Mucosa of rectum (tissue), 2 donors: ENCODE measurements at regions not wholly inside any gene's neighbourhood (a gene's known extent, or its start where the extent isn't known, plus 50 kb on each side); places are given as distances from the start of the nearest gene placed in this dataset.

ENCODE experiments used
- H3K27ac ChIP-seq, 2 donors: one replicate each; pipeline ENCODE4 v1.7.0; 2013; ENCODE audit warnings: inconsistent platforms in 2 of 2, low read depth in 2 of 2, low read length in 2 of 2
- H3K27me3 ChIP-seq, 2 donors: one replicate each; pipeline ENCODE4 v1.7.0; 2013; ENCODE audit warnings: low read length in 2 of 2; ENCODE audit not compliant: control insufficient read depth in 2 of 2, insufficient read depth in 2 of 2
- H3K36me3 ChIP-seq, 2 donors: one replicate each; pipeline ENCODE4 v1.7.0; 2013; ENCODE audit warnings: low read length in 2 of 2; ENCODE audit not compliant: control insufficient read depth in 2 of 2, insufficient read depth in 2 of 2
- H3K4me1 ChIP-seq, 2 donors: one replicate each; pipeline ENCODE4 v1.7.0; 2013; ENCODE audit warnings: low read length in 2 of 2, mild to moderate bottlenecking in 1 of 2; ENCODE audit not compliant: control insufficient read depth in 2 of 2, insufficient read depth in 2 of 2
- H3K4me3 ChIP-seq, 2 donors: one replicate each; pipeline ENCODE4 v1.7.0; 2013; ENCODE audit warnings: low read length in 2 of 2
- H3K9ac ChIP-seq, 2 donors: one replicate each; pipeline ENCODE4 v1.7.0; 2013; ENCODE audit warnings: low read length in 2 of 2, low read depth in 1 of 2, mild to moderate bottlenecking in 1 of 2
- H3K9me3 ChIP-seq, 2 donors: one replicate each; pipeline ENCODE4 v1.7.0; 2013; ENCODE audit warnings: low read length in 2 of 2; ENCODE audit not compliant: control insufficient read depth in 2 of 2
- donor health status: healthy.
- donor health status: Normal muscosa, but diverticular disease.

DNA sequence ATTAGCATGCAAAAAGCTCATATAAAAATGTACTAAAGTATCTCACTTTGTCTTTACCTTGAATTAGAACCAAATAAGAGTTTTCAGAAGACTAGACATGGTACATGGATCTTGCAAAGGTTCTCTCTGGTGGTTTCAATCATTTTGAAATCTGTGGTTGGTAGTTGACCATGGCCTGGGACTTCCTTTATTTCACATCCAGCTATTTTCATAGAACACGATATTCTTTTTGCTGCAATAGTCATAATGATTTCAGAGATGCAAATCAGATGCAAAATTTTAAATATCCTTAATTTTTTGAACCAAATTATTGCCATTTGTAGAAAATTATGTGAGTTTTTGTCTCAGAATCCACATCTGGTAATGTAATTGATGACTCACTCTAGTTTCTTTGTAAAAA is 375.1 kb upstream of the ZP4 start:
- H3K9me3 ChIP-seq, result no peaks in the 10 kb centered on the region
- H3K27ac ChIP-seq, result no peak overlapping the region
- H3K36me3 ChIP-seq, result no peaks in the 10 kb centered on the region
- H3K9ac ChIP-seq, result no peak overlapping the region
- no peaks in the 10 kb centered on the region for H3K4me1 ChIP-seq
- no peaks in the 10 kb centered on the region for H3K27me3 ChIP-seq
- H3K4me3 ChIP-seq, result no peak overlapping the region

DNA sequence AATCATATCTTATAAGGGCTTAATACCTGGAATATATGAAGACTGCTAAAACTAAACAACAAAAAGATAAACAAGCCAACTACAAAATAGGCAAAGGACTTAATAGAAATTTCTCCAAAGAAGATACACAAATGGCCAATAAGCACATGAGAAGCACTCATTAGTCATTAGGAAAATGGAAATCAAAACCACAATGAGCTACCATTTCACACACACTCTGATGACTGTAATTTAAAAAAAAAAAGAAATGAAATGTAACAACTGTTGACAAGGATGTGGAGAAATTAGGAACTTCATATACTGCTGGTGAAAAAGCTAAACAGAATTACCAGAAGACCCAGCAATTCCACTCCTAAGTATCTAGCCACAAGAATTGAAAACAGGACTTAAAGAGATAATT is 374.2 kb upstream of the ZP4 start:
- Histone ChIP-seq H3K9me3 (no peaks in the 10 kb centered on the region), H3K9ac (no peak overlapping the region), H3K4me1 (no peaks in the 10 kb centered on the region), H3K27me3 (no peaks in the 10 kb centered on the region), H3K4me3 (no peak overlapping the region), H3K36me3 (no peaks in the 10 kb centered on the region), H3K27ac (no peak overlapping the region)

DNA sequence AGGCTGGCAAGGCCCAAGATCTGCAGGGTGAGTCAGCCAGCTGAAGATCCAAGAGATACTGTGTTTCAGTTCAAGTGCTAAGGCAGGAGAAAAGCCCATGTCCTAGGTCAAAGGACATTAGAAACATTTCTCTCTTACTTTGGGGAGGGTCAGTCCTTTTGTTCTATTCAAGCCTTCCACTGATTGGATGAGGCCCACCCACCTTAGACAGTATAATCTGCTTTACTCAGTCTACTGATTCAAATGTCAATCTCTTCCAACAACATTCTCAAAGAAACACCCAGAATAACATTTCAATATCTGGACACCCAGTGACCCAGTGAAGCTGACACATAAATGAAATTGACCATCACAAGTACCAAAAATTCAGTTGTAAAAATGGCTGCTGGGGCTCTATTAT is 367.8 kb upstream of the ZP4 start:
- Histone ChIP-seq H3K9me3 (no peaks in the 10 kb centered on the region), H3K4me1 (no peaks in the 10 kb centered on the region), H3K9ac (no peak overlapping the region), H3K27me3 (no peaks in the 10 kb centered on the region), H3K36me3 (no peaks in the 10 kb centered on the region), H3K4me3 (no peak overlapping the region), H3K27ac (no peak overlapping the region)

DNA sequence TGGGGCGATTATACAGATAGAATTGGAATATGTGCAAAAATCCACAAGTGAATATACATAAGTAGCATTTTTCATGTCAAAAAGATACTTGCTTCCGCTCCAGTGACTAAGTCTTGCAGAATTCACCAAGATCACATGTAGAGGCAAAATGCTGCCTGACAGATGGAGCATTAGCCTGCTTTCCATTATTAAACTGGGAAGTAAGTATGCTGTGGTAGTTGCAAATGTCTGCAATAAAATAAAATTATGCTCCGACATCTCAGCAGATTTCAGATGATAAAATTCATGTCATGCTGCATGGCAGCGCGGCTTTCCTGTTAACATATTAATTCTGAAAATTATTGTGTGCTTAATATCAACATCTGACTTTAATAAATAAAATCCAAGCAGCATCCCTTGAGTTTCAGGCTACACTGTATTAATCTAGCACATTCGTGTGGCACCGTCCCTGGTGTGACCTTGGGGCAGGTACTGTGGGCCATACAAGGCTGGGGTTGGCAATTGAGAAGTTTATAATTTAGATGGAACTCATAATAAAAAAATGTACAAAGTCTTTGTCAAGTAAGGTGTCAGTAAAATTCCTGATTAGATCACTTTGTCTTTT is 366.4 kb upstream of the ZP4 start:
- H3K9me3 ChIP-seq, result no peaks in the 10 kb centered on the region
- H3K9ac ChIP-seq, result no peak overlapping the region
- no peaks in the 10 kb centered on the region for H3K4me1 ChIP-seq
- no peaks in the 10 kb centered on the region for H3K36me3 ChIP-seq
- no peak overlapping the region for H3K4me3 ChIP-seq
- no peaks in the 10 kb centered on the region for H3K27me3 ChIP-seq
- H3K27ac ChIP-seq, result no peak overlapping the region

DNA sequence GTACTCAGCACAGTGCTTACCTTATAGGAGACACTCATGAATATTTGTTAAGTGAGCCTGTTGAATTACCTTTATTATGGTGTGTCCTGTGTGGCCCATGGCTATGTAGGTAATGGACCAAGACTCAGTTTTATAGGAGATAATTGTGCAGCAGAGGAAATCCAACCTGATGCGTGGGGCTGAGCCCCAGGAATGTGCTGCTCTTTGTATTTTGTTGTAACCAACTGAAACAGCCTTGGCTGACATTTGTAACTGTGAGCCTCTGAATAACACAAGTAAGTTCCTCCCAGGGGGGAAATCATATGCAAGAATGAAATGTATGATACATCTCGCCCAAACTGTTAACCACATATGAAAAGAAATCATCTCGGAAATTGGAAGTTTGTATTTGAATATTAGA is 364.2 kb upstream of the ZP4 start:
- H3K9me3 ChIP-seq, result no peaks in the 10 kb centered on the region
- no peak overlapping the region for H3K4me3 ChIP-seq
- H3K36me3 ChIP-seq, result no peaks in the 10 kb centered on the region
- no peak overlapping the region for H3K27ac ChIP-seq
- H3K9ac ChIP-seq, result no peak overlapping the region
- H3K4me1 ChIP-seq, result no peaks in the 10 kb centered on the region
- H3K27me3 ChIP-seq, result no peaks in the 10 kb centered on the region

DNA sequence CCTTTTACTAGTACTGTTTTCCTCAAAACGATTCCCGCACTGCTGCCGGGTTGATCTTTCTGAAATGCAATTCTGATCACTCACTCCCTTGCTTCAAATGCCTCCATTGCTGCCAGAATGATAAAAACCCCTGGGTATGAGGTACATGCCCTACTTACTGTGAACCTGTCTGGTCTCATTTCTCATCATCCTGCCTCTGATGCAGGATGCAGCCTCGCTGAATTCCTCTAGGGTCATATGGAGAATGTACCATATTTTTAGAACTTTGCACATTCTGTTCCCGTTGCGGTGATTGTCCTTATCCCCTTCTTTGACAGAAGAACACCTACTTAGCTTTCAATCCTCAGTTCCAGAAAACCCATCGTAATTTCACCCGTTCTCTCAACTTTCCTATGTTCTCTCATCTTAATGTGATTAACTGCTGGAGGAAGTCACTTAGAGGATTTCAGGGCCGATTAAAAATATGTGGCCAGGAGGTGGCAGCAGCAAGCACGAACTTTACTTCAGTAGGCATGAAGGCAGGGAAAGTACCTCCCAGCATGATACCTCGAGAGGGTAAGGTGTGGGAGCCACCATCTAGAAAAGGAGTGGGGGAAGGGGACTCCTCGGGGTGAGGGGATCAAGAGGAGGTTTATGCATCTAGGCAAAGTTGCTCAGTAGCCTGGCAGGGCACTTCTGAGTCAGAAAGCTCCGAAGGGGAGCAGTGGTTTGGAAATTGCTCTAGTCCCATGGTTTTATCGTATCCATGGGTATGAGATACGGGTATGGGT is 361.5 kb upstream of the ZP4 start:
- Histone ChIP-seq H3K27me3 (no peaks in the 10 kb centered on the region), H3K9ac (no peak overlapping the region), H3K36me3 (no peaks in the 10 kb centered on the region), H3K4me3 (no peak overlapping the region), H3K9me3 (no peaks in the 10 kb centered on the region), H3K4me1 (no peaks in the 10 kb centered on the region), H3K27ac (no peak overlapping the region)

DNA sequence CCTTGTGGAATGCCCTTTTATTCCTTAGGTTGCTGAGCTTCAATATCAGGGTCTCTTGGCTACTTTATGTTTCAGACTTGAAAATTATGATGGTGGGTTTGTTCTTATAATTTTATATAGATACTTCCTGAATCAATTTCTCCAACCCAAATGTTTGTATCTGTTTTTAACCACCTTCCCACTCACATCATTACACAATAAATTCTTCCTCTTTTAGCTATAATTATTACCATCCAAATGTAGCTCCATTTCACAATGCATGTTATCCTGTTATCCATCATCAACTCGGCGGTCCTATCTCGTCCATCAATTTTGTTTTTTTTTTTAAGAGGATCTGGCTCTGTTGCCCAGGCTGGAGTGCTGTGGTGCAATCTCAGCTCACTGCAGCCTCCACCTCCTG is 357.6 kb upstream of the ZP4 start:
- Histone ChIP-seq H3K36me3 (no peaks in the 10 kb centered on the region), H3K9ac (no peak overlapping the region), H3K4me3 (no peak overlapping the region), H3K27me3 (no peaks in the 10 kb centered on the region), H3K9me3 (no peaks in the 10 kb centered on the region), H3K27ac (no peak overlapping the region), H3K4me1 (no peaks in the 10 kb centered on the region)

DNA sequence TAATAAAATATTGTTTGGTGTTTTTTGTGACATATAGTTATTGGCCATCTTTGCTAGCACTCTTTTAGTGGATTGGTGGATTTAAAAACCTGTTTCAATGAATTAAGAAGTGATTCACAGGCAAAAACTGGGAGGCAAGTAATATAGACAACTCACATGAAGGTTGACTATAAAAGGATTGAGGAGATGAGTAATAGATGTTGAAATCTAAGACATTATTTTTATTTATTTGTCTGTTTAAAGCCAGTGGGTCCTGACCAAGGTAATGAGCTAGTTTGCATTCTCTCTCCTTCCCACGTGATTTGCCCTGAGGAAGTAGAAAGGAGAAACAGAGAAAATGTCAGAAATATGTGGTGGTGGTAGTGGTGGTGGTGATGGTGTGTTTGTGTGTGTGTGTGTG is 351.5 kb upstream of the ZP4 start:
- no peak overlapping the region for H3K27ac ChIP-seq
- no peaks in the 10 kb centered on the region for H3K27me3 ChIP-seq
- no peak overlapping the region for H3K4me3 ChIP-seq
- H3K9me3 ChIP-seq, result no peaks in the 10 kb centered on the region
- H3K9ac ChIP-seq, result no peak overlapping the region
- H3K4me1 ChIP-seq, result no peaks in the 10 kb centered on the region
- H3K36me3 ChIP-seq, result no peaks in the 10 kb centered on the region

DNA sequence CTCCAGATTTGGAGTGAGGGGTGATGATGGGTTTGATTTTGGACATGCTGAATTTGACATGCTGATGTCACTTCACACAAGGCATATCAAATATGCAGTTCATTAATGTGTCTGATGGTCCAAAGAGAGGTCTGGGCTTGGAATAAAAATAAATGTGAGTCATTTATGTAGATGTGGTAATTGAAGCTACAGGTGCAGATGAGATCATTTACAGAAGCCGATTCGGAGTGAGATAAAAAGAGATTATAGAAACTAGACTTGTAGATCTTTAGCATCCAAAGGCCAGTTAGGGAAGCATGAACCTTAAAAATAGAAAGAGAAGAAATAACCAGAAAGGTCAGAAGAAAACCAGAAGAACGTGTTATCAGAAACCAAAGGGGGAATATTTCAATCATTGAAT is 350.9 kb upstream of the ZP4 start:
- Histone ChIP-seq H3K9ac (no peak overlapping the region), H3K36me3 (no peaks in the 10 kb centered on the region), H3K27ac (no peak overlapping the region), H3K4me3 (no peak overlapping the region), H3K9me3 (no peaks in the 10 kb centered on the region), H3K27me3 (no peaks in the 10 kb centered on the region), H3K4me1 (no peaks in the 10 kb centered on the region)

DNA sequence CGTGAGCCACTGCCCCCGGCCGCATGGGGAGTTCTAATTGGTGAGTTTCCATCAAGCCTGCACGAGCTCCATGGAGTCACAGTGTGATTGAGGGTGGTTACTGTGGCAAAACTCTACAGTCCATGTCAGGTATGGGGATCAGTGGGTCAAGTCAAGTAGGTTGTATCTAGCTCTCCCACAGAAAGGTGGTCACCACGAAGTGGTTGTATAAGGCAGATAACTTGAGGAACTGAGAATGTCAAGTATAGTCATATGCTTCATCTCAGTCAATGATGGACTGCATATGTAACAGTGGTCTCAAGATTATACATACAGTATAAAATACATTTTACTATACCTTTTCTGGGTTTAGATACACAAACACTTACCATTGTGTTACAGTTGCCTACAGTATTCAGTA is 348.6 kb upstream of the ZP4 start:
- Histone ChIP-seq H3K9me3 (no peaks in the 10 kb centered on the region), H3K36me3 (no peaks in the 10 kb centered on the region), H3K4me3 (no peak overlapping the region), H3K4me1 (no peaks in the 10 kb centered on the region), H3K9ac (no peak overlapping the region), H3K27me3 (no peaks in the 10 kb centered on the region), H3K27ac (no peak overlapping the region)
